Vagina (tissue), 2 donors: ENCODE measurements at regions not wholly inside any gene's neighbourhood (a gene's known extent, or its start where the extent isn't known, plus 50 kb on each side); places are given as distances from the start of the nearest gene placed in this dataset.

Source experiments
- POLR2A ChIP-seq, 2 donors: fragments of 450-650 bp; IDR thresholded peaks; one replicate each; pipeline ENCODE4 v1.6.1; 2017; ENCODE audit warnings: antibody characterized with exemption in 2 of 2, mild to moderate bottlenecking in 2 of 2, moderate library complexity in 2 of 2
- TF ChIP-seq, protein P1 (sequence below), 3 experiments: fragments of 450-650 bp in 2 of 3; fragments of 200-600 bp in 1 of 3; sonication (generic) in 1 of 3; IDR thresholded peaks; one replicate each; pipeline ENCODE4 v1.5.1; 2017 to 2019; ENCODE audit warnings: antibody characterized with exemption in 3 of 3, mild to moderate bottlenecking in 2 of 3, moderate library complexity in 2 of 3

DNA sequence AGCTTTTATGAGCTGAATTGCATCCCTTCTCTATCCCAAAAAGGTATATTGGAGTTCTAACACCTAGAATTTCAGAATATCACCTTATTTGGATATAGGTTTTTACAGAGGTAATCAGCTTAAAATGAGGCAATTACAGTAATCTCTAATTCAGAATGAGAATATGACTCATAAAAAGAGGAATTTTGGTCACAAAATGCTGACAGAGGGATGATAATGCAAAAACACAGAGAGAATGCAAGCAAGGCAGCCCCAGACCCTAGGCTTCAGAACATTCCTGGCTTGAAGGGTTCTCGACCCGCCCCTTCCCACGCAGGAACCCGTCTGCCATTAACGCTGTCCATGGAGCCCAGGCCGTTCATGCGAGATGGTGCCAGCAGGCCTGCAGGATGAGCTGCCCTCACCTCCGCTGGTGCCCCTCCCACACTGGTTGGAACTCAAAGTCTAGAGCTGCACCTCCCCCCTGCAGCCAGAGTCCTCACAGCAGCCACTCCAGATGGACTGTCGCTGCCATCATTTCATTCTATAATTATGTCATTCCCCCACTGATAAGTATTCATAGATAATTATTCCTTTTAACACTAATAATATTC is 1173.4 kb upstream of the ACO1 start:
- TF ChIP-seq, protein P1, sequence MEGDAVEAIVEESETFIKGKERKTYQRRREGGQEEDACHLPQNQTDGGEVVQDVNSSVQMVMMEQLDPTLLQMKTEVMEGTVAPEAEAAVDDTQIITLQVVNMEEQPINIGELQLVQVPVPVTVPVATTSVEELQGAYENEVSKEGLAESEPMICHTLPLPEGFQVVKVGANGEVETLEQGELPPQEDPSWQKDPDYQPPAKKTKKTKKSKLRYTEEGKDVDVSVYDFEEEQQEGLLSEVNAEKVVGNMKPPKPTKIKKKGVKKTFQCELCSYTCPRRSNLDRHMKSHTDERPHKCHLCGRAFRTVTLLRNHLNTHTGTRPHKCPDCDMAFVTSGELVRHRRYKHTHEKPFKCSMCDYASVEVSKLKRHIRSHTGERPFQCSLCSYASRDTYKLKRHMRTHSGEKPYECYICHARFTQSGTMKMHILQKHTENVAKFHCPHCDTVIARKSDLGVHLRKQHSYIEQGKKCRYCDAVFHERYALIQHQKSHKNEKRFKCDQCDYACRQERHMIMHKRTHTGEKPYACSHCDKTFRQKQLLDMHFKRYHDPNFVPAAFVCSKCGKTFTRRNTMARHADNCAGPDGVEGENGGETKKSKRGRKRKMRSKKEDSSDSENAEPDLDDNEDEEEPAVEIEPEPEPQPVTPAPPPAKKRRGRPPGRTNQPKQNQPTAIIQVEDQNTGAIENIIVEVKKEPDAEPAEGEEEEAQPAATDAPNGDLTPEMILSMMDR (IDR thresholded peaks at IDR 0.05): no peak
- TF ChIP-seq POLR2A (IDR thresholded peaks at IDR 0.05): no peak
